Type B pancreatic cell (in vitro differentiated cells): ENCODE measurements at regions not wholly inside any gene's neighbourhood (a gene's known extent, or its start where the extent isn't known, plus 50 kb on each side); places are given as distances from the start of the nearest gene placed in this dataset.

Experiments
- DNase-seq: peaks from one replicate; pipeline ENCODE4 v3.0.0; 2021; ENCODE audit warnings: mixed read lengths; ENCODE audit not compliant: unreplicated experiment; ENCODE audit errors: extremely low spot score
- H3K27ac Mint-ChIP-seq: 2 replicates; pipeline ENCODE4 v1.8.0; 2021; ENCODE audit warnings: mild to moderate bottlenecking, mixed read lengths
- H3K27me3 Mint-ChIP-seq: 2 replicates; pipeline ENCODE4 v1.8.0; 2021; ENCODE audit warnings: mixed read lengths
- H3K36me3 Mint-ChIP-seq: 2 replicates; pipeline ENCODE4 v1.8.0; 2021; ENCODE audit warnings: mixed read lengths
- H3K4me1 Mint-ChIP-seq: one replicate; pipeline ENCODE4 v1.8.0; 2021; ENCODE audit warnings: mixed read lengths; ENCODE audit not compliant: unreplicated experiment
- H3K4me3 Mint-ChIP-seq: 2 replicates; pipeline ENCODE4 v1.8.0; 2021; ENCODE audit warnings: mild to moderate bottlenecking, mixed read lengths
- H3K9me3 Mint-ChIP-seq: 2 replicates; pipeline ENCODE4 v1.8.0; 2021; ENCODE audit warnings: mixed read lengths
- CTCF ChIP-seq: fragments of 200-600 bp; sonication (generic); conservative IDR thresholded peaks from 2 replicates; pipeline ENCODE4 v1.5.0; 2021; ENCODE audit warnings: antibody characterized with exemption, mild to moderate bottlenecking

DNA sequence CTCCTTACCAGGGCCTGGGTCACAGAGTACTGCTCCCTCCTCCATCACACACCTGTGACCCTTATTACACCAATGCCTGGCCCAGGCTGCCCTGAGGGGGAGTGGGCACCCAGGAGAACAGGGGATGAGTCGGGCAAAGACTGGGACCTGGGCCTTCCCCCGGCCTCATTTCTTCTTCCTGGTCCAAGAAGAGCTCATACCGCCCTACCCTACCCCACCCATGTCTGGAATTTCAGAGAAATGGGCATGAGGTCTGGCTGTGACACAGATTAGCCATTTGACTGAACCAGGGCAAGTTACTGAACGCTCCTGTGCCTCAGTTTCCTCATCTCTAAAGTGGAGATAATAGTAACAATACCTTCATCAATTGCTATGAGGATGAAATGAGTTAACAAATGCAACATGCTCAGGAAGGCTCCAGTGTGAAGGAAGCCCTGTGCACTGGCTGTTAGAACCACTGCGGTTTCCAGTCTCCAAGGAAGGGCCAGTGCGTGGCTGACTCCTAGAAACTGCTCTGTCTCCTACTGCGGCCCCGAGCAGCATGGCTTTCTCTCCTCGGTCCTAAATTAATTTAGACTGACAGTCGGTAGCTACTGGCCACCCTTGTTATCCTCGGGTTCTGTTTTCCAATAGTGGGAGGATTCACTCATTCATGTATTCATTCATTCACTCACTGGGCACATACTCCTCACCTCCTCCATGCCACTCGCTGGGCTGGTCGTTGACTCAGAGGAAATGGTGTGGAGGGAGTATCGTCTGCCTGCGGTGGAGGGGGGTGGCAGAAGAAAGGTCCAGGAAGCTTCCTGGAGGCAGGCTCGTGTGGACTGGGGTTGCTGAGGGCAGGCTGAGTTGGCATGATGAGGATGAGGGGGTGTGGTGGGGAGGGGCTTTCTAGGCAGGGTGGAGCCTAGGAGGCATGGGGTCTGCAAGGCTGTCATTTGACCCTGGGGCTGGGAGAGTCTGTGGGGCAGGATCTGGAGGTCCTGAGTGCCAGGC, 175.6 kb downstream of the GLI2 start:
- Mint-ChIP-seq H3K4me1 (peaks cover 31% of the 10 kb centered on the region), H3K36me3 (peaks cover 5% of the 10 kb centered on the region), H3K27me3 (peaks cover 8% of the 10 kb centered on the region), H3K4me3 (peak overlapping the region; percentile 17), H3K9me3 (no peaks in the 10 kb centered on the region), H3K27ac (peak overlapping the region; percentile 75)
- TF ChIP-seq CTCF, result no peak
- no peak for DNase-seq

- DNase-seq, result no peak
- H3K4me1 Mint-ChIP-seq, result peaks cover 30% of the 10 kb centered on the region
- TF ChIP-seq CTCF, result no peak
- H3K9me3 Mint-ChIP-seq, result no peaks in the 10 kb centered on the region
- peaks cover 3% of the 10 kb centered on the region for H3K27me3 Mint-ChIP-seq
- no peaks in the 10 kb centered on the region for H3K36me3 Mint-ChIP-seq
- peak overlapping the region; percentile 54 for H3K27ac Mint-ChIP-seq
- no peak overlapping the region for H3K4me3 Mint-ChIP-seq
These were observed 176.7 kb downstream of the GLI2 start for GRCh38 chr2:120912101-120912985.

DNA sequence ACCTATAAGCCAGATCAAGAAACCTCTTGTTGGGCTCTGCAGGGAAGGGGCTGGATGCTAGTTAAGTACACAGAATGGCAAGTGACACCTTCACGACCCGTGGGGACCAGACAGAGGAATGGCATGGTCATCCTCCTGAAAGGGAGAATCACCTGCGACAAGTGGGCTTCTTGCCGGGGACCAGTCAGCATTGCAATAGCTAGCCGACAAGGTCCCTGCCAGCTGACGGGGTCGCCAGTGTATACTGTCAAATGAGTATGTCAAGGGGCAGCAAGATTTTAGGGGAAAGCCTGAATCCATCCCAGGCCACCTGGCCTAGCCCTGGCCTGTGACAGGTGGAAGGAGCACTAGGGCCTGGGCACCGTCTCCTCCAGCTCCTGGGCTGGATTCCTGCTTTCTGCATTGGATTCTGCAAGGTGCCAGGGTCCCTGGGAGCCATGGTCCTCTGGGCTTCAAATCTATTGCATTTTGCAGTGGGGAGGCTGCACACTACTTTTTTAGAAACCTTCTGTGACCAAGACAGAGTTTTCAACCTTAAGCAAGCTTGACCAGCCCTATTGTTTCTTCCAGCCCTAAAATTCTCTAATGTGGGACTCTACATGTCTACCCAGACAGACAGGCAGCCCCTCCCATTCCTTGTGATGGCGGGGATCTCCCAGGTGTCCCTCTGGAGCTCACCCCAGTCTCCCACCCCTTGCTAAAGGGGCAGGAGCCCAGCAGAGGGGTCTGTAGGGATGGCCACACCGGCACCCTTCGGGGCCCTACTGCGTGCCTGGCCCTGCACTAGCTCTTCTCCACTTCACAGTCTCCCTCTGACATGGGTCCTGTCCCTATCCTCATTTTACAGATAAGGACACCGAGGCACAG, 178.5 kb downstream of the GLI2 start:
- no peak overlapping the region for H3K27ac Mint-ChIP-seq
- no peak for DNase-seq
- H3K27me3 Mint-ChIP-seq, result no peaks in the 10 kb centered on the region
- H3K4me3 Mint-ChIP-seq, result no peak overlapping the region
- peaks cover 37% of the 10 kb centered on the region for H3K4me1 Mint-ChIP-seq
- H3K36me3 Mint-ChIP-seq, result no peaks in the 10 kb centered on the region
- H3K9me3 Mint-ChIP-seq, result no peaks in the 10 kb centered on the region
- TF ChIP-seq CTCF, result no peak

DNA sequence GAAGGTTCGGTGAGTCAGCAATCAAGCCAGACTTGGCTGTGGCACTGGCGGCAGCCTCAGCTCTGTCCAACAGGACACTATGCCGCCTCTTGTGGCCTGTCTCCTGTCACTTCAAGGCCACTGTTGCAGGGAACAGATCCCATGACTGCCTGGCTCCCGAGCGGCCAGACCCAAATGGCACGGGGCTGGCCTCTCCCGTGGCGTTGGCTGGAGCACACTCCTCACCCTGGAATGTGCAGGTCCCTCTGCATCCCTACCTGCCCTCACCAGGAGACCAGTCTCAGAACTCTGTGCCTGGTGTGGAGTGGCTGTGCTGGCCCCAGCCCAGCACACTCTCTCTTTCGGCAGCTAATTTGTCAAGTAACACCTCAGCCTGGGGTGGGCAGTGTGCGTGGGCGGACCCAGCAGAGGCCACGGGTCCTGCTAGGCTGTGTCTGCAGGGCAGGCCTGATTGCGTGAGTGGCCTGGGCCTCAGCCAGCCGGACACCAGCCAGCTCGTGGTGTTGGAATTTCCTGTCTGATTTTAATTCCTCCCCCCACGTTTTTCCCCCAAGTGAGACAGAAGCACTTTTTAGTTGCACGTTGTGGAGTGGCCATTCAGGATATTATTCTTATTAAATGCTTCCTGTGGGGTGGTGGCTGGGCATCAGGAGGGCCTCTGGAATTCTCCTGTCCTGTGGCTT, 179.3 kb downstream of the GLI2 start:
- TF ChIP-seq CTCF, result no peak
- no peak overlapping the region for H3K4me3 Mint-ChIP-seq
- H3K27me3 Mint-ChIP-seq, result peaks cover 4% of the 10 kb centered on the region
- H3K9me3 Mint-ChIP-seq, result no peaks in the 10 kb centered on the region
- H3K27ac Mint-ChIP-seq, result no peak overlapping the region
- peaks cover 41% of the 10 kb centered on the region for H3K4me1 Mint-ChIP-seq
- no peak for DNase-seq
- no peaks in the 10 kb centered on the region for H3K36me3 Mint-ChIP-seq
